BE2C (cell line): ENCODE measurements at regions not wholly inside any gene's neighbourhood (a gene's known extent, or its start where the extent isn't known, plus 50 kb on each side); places are given as distances from the start of the nearest gene placed in this dataset.

ENCODE experiments used
- DNase-seq: peaks from one replicate; pipeline ENCODE4 v3.0.0-alpha.2; 2020
- H3K27me3 ChIP-seq: fragments of 250-450 bp; sonication (Bioruptor Pico); 2 replicates; pipeline ENCODE4 v1.5.1; 2020; ENCODE audit warnings: mild to moderate bottlenecking
- H3K36me3 ChIP-seq: fragments of 250-450 bp; sonication (Bioruptor Pico); 2 replicates; pipeline ENCODE4 v1.5.1; 2020; ENCODE audit warnings: mild to moderate bottlenecking
- H3K4me1 ChIP-seq: fragments of 250-450 bp; sonication (Bioruptor Pico); 2 replicates; pipeline ENCODE4 v1.5.1; 2020
- H3K4me3 ChIP-seq: 2 replicates; pipeline ENCODE4 v1.5.1; 2011; ENCODE audit warnings: low read depth, low read length
- H3K9me3 ChIP-seq: fragments of 250-450 bp; sonication (Bioruptor Pico); 2 replicates; pipeline ENCODE4 v1.5.1; 2020
- TF ChIP-seq, protein P1 (sequence below): IDR thresholded peaks from 2 replicates; pipeline ENCODE4 v1.5.1; 2012; ENCODE audit warnings: mild to moderate bottlenecking, low read depth, low read length

GRCh38 chr11:25159341-25159740 lies 662.5 kb downstream of the LUZP2 start:
- TF ChIP-seq, protein P1, sequence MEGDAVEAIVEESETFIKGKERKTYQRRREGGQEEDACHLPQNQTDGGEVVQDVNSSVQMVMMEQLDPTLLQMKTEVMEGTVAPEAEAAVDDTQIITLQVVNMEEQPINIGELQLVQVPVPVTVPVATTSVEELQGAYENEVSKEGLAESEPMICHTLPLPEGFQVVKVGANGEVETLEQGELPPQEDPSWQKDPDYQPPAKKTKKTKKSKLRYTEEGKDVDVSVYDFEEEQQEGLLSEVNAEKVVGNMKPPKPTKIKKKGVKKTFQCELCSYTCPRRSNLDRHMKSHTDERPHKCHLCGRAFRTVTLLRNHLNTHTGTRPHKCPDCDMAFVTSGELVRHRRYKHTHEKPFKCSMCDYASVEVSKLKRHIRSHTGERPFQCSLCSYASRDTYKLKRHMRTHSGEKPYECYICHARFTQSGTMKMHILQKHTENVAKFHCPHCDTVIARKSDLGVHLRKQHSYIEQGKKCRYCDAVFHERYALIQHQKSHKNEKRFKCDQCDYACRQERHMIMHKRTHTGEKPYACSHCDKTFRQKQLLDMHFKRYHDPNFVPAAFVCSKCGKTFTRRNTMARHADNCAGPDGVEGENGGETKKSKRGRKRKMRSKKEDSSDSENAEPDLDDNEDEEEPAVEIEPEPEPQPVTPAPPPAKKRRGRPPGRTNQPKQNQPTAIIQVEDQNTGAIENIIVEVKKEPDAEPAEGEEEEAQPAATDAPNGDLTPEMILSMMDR = no peak
- Histone ChIP-seq H3K4me1 (no peaks in the 10 kb centered on the region), H3K4me3 (no peak overlapping the region), H3K27me3 (no peaks in the 10 kb centered on the region), H3K9me3 (no peaks in the 10 kb centered on the region), H3K36me3 (no peaks in the 10 kb centered on the region)
- no peak for DNase-seq

DNA sequence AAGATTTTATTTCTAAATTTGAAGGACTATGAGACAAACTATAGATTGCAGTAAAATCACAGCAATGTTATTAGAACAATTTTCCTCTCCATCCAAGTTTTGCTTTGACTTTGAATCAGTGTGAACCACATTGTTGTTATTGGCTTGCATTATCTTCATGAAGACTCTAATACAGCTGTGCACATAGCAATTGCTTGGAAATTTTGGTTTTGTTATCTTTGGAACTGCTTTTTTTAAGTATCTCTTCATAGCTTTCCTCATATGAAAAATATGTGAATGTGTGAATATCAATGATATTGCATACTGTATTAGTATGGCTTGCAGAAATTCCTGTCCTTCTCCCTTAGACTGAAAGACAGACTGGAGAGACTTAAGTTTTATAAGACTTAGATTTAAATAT lies 666.6 kb downstream of the LUZP2 start:
- Histone ChIP-seq H3K36me3 (no peaks in the 10 kb centered on the region), H3K4me3 (no peak overlapping the region), H3K4me1 (no peaks in the 10 kb centered on the region), H3K27me3 (no peaks in the 10 kb centered on the region), H3K9me3 (no peaks in the 10 kb centered on the region)
- DNase-seq = no peak
- TF ChIP-seq, protein P1 = no peak

- H3K27me3 ChIP-seq = no peaks in the 10 kb centered on the region
- TF ChIP-seq, protein P1 = no peak
- H3K36me3 ChIP-seq = no peaks in the 10 kb centered on the region
- H3K4me3 ChIP-seq = no peak overlapping the region
- no peak for DNase-seq
- H3K4me1 ChIP-seq = no peaks in the 10 kb centered on the region
- H3K9me3 ChIP-seq = no peaks in the 10 kb centered on the region
Observed at GRCh38 chr11:25180187-25180586, 683.3 kb downstream of the LUZP2 start.

DNA sequence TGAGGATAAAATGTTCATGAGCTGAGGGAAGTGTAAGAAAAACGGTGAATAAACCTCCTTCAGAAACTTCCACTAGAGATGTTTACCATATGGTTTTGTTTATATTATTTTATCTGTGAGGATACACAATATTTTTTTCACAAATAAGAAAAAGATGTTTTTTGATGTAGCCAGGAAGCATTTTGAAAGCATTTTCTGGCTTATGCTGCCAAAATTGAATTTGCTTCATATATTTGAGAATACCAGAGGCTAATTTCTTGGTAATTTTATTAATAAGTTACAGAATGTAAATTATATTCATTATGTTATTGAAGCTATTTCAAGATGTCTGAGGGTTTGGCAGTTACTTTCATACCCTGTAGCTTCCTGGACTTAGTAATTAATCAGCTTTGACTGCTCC lies 686.6 kb downstream of the LUZP2 start:
- Histone ChIP-seq H3K4me1 (no peaks in the 10 kb centered on the region), H3K36me3 (no peaks in the 10 kb centered on the region), H3K27me3 (no peaks in the 10 kb centered on the region), H3K4me3 (no peak overlapping the region), H3K9me3 (no peaks in the 10 kb centered on the region)
- TF ChIP-seq, protein P1 = no peak
- DNase-seq = no peak

- no peak overlapping the region for H3K4me3 ChIP-seq
Observed at GRCh38 chr11:25197515-25197914, 700.7 kb downstream of the LUZP2 start.

GRCh38 chr11:25198704-25199103 lies 701.9 kb downstream of the LUZP2 start:
- H3K36me3 ChIP-seq = no peaks in the 10 kb centered on the region
- no peaks in the 10 kb centered on the region for H3K27me3 ChIP-seq
- no peak overlapping the region for H3K4me3 ChIP-seq
- DNase-seq = no peak
- TF ChIP-seq, protein P1 = no peak
- no peaks in the 10 kb centered on the region for H3K9me3 ChIP-seq
- no peaks in the 10 kb centered on the region for H3K4me1 ChIP-seq

More at GRCh38 chr11:25197515-25197914, 700.7 kb downstream of the LUZP2 start:
- Histone ChIP-seq H3K4me1 (no peaks in the 10 kb centered on the region), H3K9me3 (no peaks in the 10 kb centered on the region), H3K27me3 (no peaks in the 10 kb centered on the region), H3K36me3 (no peaks in the 10 kb centered on the region)
- DNase-seq = no peak
- TF ChIP-seq, protein P1 = no peak
